ENCODE measurements at regions not wholly inside any gene's neighbourhood (a gene's known extent, or its start where the extent isn't known, plus 50 kb on each side); places are given as distances from the start of the nearest gene placed in this dataset.
"Not testable (repeated sequence)": the region's sequence is repeated elsewhere in the genome, so short reads cannot be mapped to it uniquely, and the experiment has no call there.

DNA sequence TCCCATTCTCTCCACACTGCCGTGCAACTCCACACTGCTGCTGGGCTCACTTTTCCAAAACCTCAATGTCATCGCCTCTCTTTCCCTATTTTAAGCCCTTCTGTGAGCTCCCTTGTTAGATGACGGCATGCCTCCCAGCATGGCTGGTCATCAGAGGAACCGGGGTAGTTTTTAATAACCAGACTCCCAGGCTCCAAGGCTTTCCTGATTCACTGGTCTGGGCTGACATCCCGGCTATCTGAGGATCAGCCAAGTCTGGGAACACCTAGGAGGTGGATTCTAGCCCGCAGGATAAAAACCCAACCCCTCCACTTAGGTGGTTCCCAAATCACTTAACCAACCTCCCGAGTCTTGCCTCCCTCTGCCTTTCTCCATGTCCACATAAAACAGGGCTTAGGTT lies 295.4 kb upstream of the FZD8 start:
- DNase-seq (ENCODE audit: low read depth, low spot score), result no peak

DNA sequence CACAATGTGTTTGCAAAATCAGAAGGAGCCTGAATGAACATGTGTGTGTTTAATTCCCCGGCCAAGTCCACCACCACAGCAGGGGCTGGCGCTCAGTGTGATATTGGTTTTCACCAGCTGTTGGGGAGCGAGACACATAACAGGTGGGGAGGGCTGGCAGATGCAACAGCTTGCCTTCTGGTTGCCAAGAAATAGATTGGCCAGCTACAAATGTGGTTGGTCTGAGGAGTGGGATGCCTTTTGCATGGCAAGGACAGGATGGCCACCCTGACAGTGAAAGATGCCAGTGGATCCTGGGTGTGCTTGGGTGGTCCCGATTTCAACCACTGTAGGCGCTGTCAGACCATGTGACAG lies 292.5 kb upstream of the FZD8 start:
- DNase-seq (ENCODE audit: low read depth, low spot score), result no peak

DNA sequence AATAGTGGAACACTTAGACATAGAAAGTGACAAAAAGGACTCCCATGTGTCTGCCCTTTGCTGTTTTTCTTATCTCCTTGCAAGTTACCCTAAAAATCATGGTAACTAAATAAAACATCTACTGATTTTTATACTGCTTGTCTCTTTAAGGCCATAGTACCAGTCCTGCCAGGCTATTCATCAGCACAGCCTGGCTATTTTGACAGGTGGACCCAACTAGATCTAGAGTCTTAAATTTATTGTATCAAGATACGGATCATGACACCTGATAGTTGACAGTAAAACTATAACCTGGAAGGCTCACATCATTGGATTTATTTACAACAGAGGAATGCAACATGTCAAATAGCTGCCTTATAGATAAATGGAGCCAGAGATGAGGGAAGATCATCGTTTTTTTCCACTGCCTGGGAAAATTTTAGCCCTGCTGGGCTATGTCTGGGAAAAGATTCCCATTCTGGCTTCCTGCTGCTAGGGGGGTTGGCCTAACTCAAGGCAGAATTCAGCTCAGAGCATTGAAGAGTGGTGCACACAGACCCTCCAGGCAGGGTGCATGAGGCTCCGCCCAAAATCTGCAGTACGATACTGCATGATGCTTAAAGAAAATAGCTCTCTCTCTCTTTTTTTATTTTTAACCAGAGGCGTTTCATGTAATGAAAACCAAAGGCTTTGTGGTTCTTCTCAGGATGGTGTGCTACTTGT lies 292.0 kb upstream of the FZD8 start:
- DNase-seq (ENCODE audit: low read depth, low spot score), result no peak

DNA sequence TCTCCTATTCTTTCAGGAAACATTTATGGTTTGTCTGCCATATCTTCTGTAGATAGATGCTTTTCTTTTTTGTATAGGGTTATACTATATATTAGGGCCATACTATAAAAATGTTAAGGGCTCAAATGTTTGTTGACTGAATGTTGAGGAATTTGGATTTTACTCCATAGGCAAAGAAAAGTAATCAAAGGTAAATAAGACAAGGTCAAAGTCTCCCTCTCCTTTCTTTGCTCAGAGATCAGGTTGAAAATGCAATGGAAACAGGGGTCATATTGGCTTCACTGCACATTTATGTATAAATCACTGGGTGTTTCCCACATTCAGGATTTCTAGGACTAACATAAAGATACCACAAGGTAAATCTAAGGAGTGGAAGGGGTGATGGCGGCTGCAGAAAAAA lies 291.4 kb upstream of the FZD8 start:
- no peak for DNase-seq (ENCODE audit: low read depth, low spot score)

DNA sequence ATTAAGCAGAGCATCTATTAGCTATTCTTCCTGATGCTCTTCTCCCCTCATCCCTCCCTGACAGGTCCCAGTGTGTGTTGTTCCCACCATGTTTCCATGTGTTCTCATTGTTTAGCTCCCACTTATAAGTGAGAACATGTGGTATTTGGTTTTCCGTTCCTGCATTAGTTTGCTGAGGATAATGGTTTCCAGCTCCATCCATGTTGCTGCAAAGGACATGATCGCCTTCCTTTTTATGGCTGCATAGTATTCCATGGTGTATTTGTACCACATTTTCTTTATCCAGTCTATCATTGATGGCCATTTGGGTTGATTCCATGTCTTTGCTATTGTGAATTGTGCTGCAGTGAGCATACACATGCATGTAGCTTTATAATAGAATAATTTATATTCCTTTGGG lies 287.9 kb upstream of the FZD8 start:
- DNase-seq (ENCODE audit: low read depth, low spot score), result not testable (repeated sequence)

DNA sequence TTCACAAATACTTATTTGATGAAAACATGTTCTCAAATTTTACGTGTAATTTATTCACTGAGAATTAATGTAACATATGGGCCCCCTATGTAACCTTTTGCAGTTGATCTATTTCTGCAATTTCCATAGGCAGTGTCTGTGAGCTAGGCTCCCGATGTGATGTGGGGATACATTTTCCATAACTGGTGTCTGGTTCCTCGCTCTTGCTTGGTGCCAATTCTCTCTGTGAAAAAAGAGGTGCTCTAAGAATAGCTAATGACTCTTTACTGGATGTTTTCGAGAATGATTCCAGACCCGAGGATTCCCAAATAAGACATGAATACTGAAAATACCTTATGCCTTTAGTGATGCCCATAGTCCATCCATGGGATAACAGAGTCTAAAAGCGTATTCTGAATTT lies 286.7 kb upstream of the FZD8 start:
- DNase-seq (ENCODE audit: low read depth, low spot score), result no peak

DNA sequence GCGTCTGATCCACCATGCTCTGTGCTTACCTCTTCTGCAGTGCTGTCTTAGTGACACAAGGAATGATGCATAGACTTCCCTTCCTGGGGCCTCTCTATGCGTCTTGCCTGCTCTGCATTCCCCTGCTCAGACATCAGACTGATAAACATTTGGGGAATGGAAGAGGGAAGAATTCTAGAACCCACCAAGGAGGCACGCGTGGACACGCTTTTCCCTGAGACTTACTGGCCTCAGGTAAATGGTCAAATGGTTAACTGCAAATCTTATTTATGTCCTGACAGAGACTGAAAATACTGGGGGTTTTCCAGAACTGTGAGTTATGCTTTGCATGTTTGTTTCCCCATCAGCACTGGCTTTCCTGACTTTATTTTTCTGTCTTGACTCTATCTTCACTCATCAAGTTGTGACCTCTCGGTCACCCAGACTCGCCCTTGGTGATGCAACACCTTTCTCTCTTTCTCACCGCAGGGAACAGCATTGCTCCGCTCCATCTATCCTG lies 285.9 kb upstream of the FZD8 start:
- DNase-seq (ENCODE audit: low read depth, low spot score), result no peak

DNA sequence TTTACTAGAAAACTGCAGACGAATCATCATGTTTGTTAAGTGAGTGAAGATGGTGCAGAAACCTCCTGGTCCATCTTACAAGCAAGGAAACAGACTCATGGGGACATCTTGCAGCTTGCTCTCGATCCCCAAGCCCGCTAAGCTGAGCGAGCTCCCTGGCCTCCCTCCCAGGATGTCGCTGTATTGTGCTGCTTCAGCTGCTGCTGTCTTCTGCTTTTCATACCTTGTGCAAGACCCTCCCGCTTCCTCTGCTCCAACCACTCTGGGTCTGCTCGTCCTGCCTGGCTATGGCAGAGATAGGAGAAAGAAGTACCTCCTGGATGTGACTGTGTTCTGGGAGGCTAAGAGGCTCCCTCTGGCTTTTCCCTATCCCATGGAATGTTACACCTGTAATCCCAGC lies 285.2 kb upstream of the FZD8 start:
- DNase-seq (ENCODE audit: low read depth, low spot score), result no peak

DNA sequence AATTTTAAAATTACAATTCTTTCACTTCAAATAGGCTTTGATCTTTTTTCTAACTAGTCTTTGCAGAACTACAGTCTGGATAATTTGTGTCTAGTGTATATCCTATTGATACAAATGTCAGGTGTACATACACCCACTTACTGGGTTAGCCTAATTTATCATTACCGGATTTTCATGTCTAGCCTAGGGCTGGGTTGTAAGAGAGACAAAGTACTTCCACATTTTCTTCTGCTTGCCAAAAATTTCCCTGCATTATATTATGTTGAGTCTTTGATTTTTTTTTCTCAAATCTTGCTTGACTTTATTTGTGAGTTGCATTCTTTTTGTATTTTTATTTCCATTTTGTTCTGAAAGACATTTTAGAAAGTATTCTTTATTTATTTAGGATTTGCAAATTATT lies 284.8 kb upstream of the FZD8 start:
- no peak for DNase-seq (ENCODE audit: low read depth, low spot score)

DNA sequence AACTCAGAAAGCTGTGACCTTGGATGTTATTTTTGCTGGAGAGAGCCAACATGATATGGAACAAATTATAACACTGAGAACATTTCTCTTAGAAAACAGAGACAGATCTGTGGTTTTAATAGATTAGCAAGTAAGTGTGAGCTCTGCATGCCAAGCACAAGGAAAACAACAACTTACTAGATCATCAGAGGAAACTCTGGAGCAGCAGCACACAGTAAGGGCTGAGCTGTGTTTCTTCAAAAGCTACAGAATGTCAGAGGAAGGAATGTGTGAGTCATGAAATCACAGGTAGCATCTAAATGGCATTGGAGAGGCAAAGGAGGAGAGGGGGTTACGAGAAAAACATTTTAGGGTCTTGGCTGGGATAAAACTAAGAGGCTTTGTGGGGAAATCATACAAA lies 283.4 kb upstream of the FZD8 start:
- DNase-seq (ENCODE audit: low read depth, low spot score), result no peak

DNA sequence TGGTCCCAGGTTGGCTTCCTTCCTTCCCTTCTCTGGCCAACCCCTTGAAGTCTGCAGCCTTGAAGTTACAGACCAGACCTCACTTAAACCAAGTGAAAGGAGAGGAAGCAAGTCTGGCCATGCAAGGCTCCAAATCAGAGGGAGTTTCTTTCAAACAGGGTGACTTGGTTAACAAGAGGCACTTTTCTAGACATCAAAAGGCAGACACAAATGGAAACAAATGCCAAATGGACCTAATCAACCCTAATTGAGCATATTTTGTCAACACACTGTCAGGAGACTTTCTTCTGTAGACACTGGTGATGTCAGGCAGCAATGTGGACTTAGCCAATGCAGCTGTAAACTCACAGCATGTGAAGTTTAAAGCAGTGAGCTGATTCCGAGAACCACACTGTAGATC lies 282.7 kb upstream of the FZD8 start:
- DNase-seq (ENCODE audit: low read depth, low spot score), result no peak

DNA sequence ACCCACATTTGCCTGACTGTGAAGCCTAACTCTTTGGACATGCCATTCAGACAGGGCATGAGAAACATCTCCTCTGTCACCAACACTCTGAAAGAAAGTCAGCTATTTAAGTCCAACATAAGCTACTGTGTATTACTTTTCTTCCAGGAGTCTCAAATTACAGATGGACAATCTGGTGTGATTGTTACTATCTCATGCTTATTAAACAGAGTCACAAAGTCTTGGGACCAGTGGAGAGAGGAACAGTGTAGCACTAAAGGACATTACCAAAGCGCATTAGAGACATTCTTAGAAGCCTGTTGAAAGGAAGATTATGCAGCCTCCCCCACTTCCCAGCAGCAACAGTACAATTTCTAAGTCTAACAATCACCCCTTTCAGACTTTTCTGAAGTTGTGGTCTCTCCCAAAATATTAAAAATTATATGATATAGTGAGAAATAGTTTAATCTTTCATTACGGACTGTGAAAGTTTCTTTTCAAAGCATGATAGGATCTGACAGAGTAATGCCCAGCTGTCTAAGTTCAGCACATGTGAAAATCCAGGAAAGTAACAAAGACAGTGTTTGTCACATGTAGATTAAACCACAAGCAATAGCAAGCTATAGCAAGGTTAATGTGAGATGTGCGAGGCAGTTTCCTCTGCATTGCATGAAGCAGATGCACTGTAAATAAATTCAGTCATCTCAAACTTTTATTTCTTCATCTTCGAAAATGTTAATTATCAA lies 280.9 kb upstream of the FZD8 start:
- DNase-seq (ENCODE audit: low read depth, low spot score), result no peak

DNA sequence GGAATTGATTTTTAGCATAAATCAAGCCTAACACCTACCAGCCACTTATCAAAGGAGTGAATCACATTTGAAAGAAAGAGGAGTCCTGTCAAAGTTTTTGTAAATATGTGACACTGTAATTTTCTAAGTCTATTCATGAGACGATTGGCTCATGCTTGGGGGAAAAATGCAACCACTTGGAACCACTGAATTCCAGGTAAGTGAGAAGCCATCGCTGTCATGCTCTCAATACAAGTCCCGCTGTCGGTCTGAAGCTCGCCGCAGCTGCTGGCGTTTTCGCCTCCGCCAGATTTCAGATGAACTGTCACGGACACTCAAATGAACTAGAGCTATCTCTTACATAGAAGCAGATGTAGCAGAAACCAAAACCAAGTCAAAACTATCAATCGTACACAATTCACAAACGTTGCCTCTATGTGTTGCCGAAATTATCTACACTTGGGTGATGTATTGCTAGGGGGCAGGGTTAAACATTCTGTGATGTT lies 279.8 kb upstream of the FZD8 start:
- DNase-seq (ENCODE audit: low read depth, low spot score), result no peak

DNA sequence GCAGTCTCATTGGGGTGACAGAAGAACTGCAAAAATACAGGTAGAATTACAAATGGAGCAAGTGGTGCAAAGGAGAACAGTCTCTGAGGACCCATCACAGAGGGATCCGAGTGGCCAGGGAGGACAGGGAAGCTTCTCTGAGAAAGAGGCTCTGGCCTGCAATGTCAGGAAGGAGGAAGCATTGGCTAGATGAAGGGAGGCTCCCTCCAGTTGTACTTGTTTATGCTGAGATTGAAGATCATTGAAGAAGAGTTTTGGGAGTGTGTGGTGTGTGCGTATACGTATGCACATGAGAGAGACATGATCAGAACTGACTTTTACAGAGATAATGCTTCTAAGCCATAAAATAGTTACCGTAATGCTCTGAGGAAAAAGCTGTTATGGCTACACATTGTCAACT lies 274.7 kb upstream of the FZD8 start:
- no peak for DNase-seq (ENCODE audit: low read depth, low spot score)

DNA sequence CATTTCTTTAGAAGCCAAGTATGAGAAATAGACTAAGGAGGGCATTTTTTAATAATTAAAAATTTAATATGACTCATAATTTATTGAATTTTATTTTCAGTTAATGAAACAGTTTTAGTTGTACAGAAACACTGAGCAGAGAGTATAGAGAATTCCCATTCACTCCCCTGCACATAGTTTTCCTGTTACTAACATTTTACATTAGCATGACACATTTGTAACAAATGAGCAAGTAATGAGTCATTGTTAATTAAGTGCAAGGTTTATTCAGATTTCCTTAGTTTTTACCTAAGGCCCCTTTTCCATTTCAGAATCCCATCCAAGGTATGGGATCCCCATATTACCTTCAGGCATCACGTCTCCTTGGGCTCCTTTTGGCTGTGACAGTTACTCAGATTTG lies 271.5 kb upstream of the FZD8 start:
- no peak for DNase-seq (ENCODE audit: low read depth, low spot score)

DNA sequence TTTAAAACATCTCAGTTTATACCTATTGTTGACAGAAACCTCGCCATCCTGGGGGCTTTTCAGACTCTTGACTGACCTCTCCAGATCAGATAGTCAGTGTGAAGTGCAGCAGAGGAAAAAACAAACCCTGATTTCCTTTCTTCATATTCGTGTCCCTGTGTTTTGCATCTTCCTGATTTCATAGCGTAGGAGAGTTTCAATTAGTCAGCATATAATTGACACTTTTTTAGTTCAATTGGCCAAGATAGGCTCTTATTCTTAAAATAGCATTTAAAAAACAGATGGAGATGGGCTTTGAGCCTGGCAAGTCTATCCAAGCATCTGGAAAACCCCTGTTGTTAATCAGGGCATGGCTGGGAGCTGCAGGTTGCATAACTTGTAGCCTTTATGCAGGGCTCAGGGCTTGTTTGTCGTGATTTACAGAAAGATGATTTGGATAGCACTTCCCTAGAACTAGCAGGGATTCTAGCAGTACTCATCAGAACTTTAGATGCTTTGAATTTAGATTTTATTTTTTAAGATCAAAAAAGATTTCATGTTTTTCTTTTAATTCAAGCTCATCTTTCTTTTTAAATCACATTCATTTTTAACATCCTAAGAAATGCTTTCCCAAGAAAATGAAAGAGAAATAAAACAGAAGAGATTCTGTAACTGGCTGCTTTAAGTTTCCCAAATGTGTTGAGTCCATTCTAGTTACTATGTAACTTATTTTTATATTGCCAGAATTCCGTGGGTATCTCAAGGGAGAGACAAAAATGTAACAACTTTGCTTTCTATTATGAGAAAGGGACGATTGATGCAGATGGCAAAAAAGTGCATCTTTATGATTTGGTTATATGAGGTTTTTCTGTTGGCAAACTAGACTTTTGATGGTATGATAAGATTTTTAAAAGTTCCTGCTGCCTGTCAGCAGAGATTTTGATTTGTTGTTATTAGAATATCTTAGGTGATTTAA lies 270.8 kb upstream of the FZD8 start:
- no peak for DNase-seq (ENCODE audit: low read depth, low spot score)

DNA sequence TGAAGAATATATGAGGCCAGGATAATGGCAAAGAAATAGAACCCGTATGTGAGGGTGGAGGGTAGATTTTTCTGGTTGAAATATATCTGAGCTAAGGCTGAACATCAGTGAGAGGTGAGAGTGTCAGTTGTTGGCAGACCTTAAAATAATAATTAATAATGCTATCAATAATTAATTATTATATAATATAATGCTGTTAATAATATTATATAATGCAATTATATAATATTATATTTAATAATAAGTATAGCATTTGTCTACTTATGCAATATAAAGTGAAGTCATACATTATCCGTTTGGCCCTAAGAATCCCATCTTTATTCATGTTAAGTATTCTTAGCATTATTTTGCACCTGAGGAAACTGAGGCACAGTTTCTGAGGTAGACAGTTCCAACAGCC lies 269.9 kb upstream of the FZD8 start:
- DNase-seq (ENCODE audit: low read depth, low spot score), result no peak

DNA sequence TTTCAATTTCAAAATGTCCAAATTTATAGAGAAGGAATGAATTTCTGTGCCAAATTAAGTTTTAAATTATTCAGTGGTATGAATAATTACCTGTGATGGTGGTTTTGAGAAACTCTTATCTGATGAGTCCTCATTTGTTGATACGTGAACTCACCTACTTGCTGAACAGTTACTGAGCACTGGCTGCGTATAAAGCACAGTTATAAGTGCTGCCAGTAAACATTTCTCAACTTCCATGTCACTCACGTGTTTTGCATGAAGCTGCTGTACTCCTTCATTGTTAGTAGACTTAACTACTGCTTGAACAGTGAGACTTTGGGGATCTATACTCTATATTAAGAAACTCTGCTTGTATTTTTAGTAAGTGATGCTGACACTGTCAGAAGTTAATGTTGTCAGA lies 269.1 kb upstream of the FZD8 start:
- no peak for DNase-seq (ENCODE audit: low read depth, low spot score)

DNA sequence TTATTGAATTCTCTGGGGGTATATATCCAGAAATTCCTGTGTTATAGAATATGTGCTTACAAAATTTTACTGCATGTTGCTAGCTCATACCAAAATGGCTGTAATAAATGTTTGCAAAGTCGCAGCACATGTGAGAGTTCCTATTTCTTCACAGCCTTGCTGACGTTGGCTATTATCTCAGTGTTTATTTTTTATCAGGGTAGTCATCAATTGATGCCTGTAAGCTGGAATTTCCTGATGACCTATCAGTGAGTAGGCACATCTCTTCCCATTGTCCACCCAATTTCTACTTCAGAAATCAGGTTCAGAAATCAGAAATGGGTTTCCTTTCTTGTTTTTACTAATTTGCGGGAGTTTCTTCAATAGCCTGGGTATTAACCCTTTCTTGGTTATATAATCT lies 268.1 kb upstream of the FZD8 start:
- DNase-seq (ENCODE audit: low read depth, low spot score), result no peak

DNA sequence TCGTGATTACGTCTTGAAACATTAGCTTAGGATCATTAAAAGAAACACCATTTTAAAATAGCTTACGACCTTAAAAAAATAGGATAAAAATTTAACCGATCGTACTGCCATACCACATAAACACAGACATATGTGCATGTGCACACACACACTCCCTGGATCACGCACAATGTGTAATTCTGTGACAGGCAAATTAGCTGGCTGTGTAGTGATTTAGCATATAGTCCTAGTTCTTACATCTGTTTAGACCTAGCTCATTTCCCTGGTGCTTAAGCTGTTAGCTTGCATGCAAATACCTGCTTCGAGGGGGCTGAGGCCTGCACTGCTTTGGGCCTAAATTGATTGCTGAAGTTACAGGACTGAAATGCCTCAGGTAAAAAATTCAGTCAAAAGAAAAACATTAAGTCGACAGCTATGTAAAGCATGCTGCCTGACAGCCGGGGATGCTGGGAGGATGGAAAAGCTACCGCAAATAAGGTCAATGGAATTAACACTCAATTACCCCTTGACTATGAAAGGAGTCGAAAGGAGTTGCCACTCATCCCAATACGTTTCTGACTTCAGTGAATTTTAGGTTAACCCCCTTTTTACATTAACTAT lies 267.1 kb upstream of the FZD8 start:
- no peak for DNase-seq (ENCODE audit: low read depth, low spot score)

DNA sequence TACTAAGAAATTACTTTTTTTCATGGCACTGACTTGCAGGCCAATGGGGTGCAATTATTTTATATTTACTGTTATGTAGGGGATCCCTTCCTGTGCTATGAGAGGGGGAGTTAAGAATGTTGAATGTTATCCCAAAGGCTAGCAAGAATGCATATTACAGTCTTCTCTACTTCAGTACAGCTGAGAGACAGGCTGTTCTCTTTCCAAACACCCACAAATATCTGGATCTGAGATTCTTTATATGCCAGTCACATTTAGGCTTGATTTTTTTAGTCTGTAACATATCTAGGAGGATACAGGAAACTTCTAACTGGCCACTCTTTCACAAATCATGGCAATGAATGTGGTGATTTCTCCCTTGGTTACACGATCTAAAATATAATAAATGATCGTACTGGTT lies 266.4 kb upstream of the FZD8 start:
- no peak for DNase-seq (ENCODE audit: low read depth, low spot score)

DNA sequence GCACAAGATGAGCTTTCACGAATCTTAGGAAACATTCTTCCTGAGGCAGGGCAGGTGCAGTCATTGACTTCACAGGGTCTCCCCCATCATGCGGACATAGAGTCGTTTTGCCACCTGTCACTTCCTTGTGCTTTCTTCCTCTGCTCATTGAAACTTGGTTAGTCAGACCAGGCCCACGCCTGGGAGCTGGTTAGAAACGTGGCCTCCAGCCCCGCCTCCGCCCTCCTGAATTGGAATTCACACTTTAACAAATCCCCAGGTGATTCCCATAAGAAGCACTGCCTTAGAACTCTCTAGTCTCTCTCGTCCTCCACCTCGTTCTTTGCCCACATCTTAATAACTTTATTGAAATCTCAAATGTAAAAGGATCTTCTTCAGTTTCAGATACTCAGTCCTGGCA lies 265.5 kb upstream of the FZD8 start:
- DNase-seq (ENCODE audit: low read depth, low spot score), result no peak

All from brain pericyte (primary cell).